ENCODE measurements at regions not wholly inside any gene's neighbourhood (a gene's known extent, or its start where the extent isn't known, plus 50 kb on each side); places are given as distances from the start of the nearest gene placed in this dataset.

GRCh38 chr12:116338064-116338846, 60.8 kb upstream of the MED13L start:
- ChIA-PET CTCF (interaction anchor here (1.0 to 2.2 kb wide), 6 partner anchors 10 to 197 kb away, joined by 3 to 8 read pairs (median 4); no protein-coding TSS in a partner anchor), POLR2A (interaction anchor here (0.6 kb wide), 1 partner anchor 221 kb away, joined by 4 read pairs; no protein-coding TSS in a partner anchor)

GRCh38 chr12:116339062-116339461, 61.6 kb upstream of the MED13L start:
- ChIA-PET POLR2A (interaction anchor here (0.6 kb wide), 1 partner anchor 221 kb away, joined by 4 read pairs; no protein-coding TSS in a partner anchor), CTCF (interaction anchor here (2.2 kb wide), 1 partner anchor 11 kb away, joined by 8 read pairs; no protein-coding TSS in a partner anchor)
- no peak for DNase-seq (ENCODE audit: extremely low spot score)
- no peak for TF ChIP-seq CTCF (IDR thresholded peaks at IDR 0.05; ENCODE audit: control extremely low read depth, extremely low read depth, low read depth, missing control alignments)

More at GRCh38 chr12:116338064-116338846, 60.8 kb upstream of the MED13L start:
- no peak for TF ChIP-seq CTCF (IDR thresholded peaks at IDR 0.05; ENCODE audit: control extremely low read depth, extremely low read depth, low read depth, missing control alignments)
- DNase-seq (ENCODE audit: extremely low spot score) = no peak

GRCh38 chr12:116339800-116340371, 62.4 kb upstream of the MED13L start:
- no peak for DNase-seq (ENCODE audit: extremely low spot score)
- ChIA-PET POLR2A (no interaction called here), CTCF (no interaction called here)
- TF ChIP-seq CTCF (IDR thresholded peaks at IDR 0.05; ENCODE audit: control extremely low read depth, extremely low read depth, low read depth, missing control alignments) = no peak

GRCh38 chr12:116343331-116343884, 65.9 kb upstream of the MED13L start:
- POLR2A ChIA-PET = interaction anchor here (0.6 kb wide), 1 partner anchor 38 kb away, joined by 4 read pairs; no protein-coding TSS in a partner anchor
- CTCF ChIA-PET = interaction anchor here (1.0 to 3.0 kb wide), 3 partner anchors 10 to 40 kb away, joined by 3 to 10 read pairs (median 3); no protein-coding TSS in a partner anchor
- TF ChIP-seq CTCF (IDR thresholded peaks at IDR 0.05; ENCODE audit: control extremely low read depth, extremely low read depth, low read depth, missing control alignments) = no peak
- DNase-seq (ENCODE audit: extremely low spot score) = no peak

GRCh38 chr12:116346222-116346621, 68.7 kb upstream of the MED13L start:
- no peak for DNase-seq (ENCODE audit: extremely low spot score)
- no peak for TF ChIP-seq CTCF (IDR thresholded peaks at IDR 0.05; ENCODE audit: control extremely low read depth, extremely low read depth, low read depth, missing control alignments)
- POLR2A ChIA-PET = no interaction called here
- CTCF ChIA-PET = no interaction called here

- ChIA-PET CTCF (interaction anchor here (0.9 kb wide), 1 partner anchor 9 kb away, joined by 3 read pairs; no protein-coding TSS in a partner anchor), POLR2A (no interaction called here)
- DNase-seq (ENCODE audit: extremely low spot score) = no peak
- TF ChIP-seq CTCF (IDR thresholded peaks at IDR 0.05; ENCODE audit: control extremely low read depth, extremely low read depth, low read depth, missing control alignments) = no peak
These were observed 69.2 kb upstream of the MED13L start for GRCh38 chr12:116346741-116347140.

Data from GM10248 (cell line).